ENCODE measurements at regions not wholly inside any gene's neighbourhood (a gene's known extent, or its start where the extent isn't known, plus 50 kb on each side); places are given as distances from the start of the nearest gene placed in this dataset.

GRCh38 chr3:18135060-18135814, 289.9 kb downstream of the SATB1 start:
- no peak for TF ChIP-seq CTCF (IDR thresholded peaks at IDR 0.05)
- DNase-seq: no peak
- Histone ChIP-seq H3K27me3 (no peaks in the 10 kb centered on the region), H3K36me3 (no peaks in the 10 kb centered on the region), H3K9me3 (no peaks in the 10 kb centered on the region), H3K4me1 (no peaks in the 10 kb centered on the region), H3K4me3 (no peak overlapping the region), H3K27ac (no peak overlapping the region), H3K9ac (ENCODE audit: low read depth in 2 of 2, low read length in 2 of 2) (no peak overlapping the region)
- intact Hi-C loops (cut with DNase I): no loop called here

GRCh38 chr3:18134386-18135059, 290.6 kb downstream of the SATB1 start:
- Histone ChIP-seq H3K9me3 (no peaks in the 10 kb centered on the region), H3K27ac (no peak overlapping the region), H3K9ac (ENCODE audit: low read depth in 2 of 2, low read length in 2 of 2) (no peak overlapping the region), H3K4me1 (no peaks in the 10 kb centered on the region), H3K4me3 (no peak overlapping the region), H3K27me3 (no peaks in the 10 kb centered on the region), H3K36me3 (no peaks in the 10 kb centered on the region)
- intact Hi-C loops (cut with DNase I): no loop called here
- no peak for DNase-seq
- no peak for TF ChIP-seq CTCF (IDR thresholded peaks at IDR 0.05)

- H3K4me3 ChIP-seq: no peak overlapping the region
- H3K36me3 ChIP-seq: no peaks in the 10 kb centered on the region
- intact Hi-C loops (cut with DNase I): no loop called here
- no peak overlapping the region for H3K27ac ChIP-seq
- H3K9ac ChIP-seq (ENCODE audit: low read depth in 2 of 2, low read length in 2 of 2): no peak overlapping the region
- no peaks in the 10 kb centered on the region for H3K4me1 ChIP-seq
- no peaks in the 10 kb centered on the region for H3K27me3 ChIP-seq
- H3K9me3 ChIP-seq: no peaks in the 10 kb centered on the region
- no peak for TF ChIP-seq CTCF (IDR thresholded peaks at IDR 0.05)
- DNase-seq: no peak
Observed at GRCh38 chr3:18132991-18133390, 292.1 kb downstream of the SATB1 start.

- no peak for TF ChIP-seq CTCF (IDR thresholded peaks at IDR 0.05)
- no peak for DNase-seq
- Histone ChIP-seq H3K27me3 (no peaks in the 10 kb centered on the region), H3K4me1 (no peaks in the 10 kb centered on the region), H3K9me3 (no peaks in the 10 kb centered on the region), H3K36me3 (no peaks in the 10 kb centered on the region), H3K4me3 (no peak overlapping the region), H3K9ac (ENCODE audit: low read depth in 2 of 2, low read length in 2 of 2) (no peak overlapping the region), H3K27ac (no peak overlapping the region)
- intact Hi-C loops (cut with DNase I): no loop called here
Observed at GRCh38 chr3:18127859-18128681, 297.1 kb downstream of the SATB1 start.

GRCh38 chr3:18127174-18127858, 297.8 kb downstream of the SATB1 start:
- no peak overlapping the region for H3K27ac ChIP-seq
- no peak overlapping the region for H3K9ac ChIP-seq (ENCODE audit: low read depth in 2 of 2, low read length in 2 of 2)
- intact Hi-C loops (cut with DNase I): no loop called here
- TF ChIP-seq CTCF (IDR thresholded peaks at IDR 0.05): no peak
- H3K9me3 ChIP-seq: no peaks in the 10 kb centered on the region
- no peaks in the 10 kb centered on the region for H3K27me3 ChIP-seq
- no peaks in the 10 kb centered on the region for H3K36me3 ChIP-seq
- H3K4me3 ChIP-seq: no peak overlapping the region
- no peaks in the 10 kb centered on the region for H3K4me1 ChIP-seq
- DNase-seq: no peak
